IMR-90 (cell line): ENCODE measurements at regions not wholly inside any gene's neighbourhood (a gene's known extent, or its start where the extent isn't known, plus 50 kb on each side); places are given as distances from the start of the nearest gene placed in this dataset.

Source experiments
- ATAC-seq: fragments of 200-7000 bp; cut with Tn5 transposase; 2 replicates; pipeline ENCODE4 v1.9.1; 2020; ENCODE audit warnings: low read depth, mild to moderate bottlenecking, moderate library complexity
- BruUV-seq: library from RNA; stranded (reverse); fragments of 400-500 nt; replicated peaks from 2 replicates; lab custom pipeline; 2021; lab: Mats Ljungman, UMichigan
- CTCF ChIA-PET: fragments of 300-600 bp; formaldehyde crosslinking; extraction: SDS; loops from one replicate; lab custom pipeline; 2021; ENCODE audit warnings: antibody characterized with exemption; lab: Yijun Ruan, JAX
- POLR2A ChIA-PET: fragments of 300-600 bp; sonication (Branson Sonifier 250); formaldehyde crosslinking; loops from one replicate; lab custom pipeline; 2022; ENCODE audit warnings: antibody characterized with exemption; ENCODE audit not compliant: unreplicated experiment; lab: Charles Lee
- DNase-seq: peaks from one replicate; pipeline ENCODE4 v3.0.0; 2013
- H2AFZ ChIP-seq: replicated peaks from 2 replicates; pipeline ENCODE3; 2013; ENCODE audit warnings: low read length, mild to moderate bottlenecking; ENCODE audit not compliant: poor library complexity
- H2AK5ac ChIP-seq: 2 replicates; pipeline ENCODE4 v1.6.1; 2013; ENCODE audit warnings: low read depth, low read length, inconsistent platforms
- H2AK9ac ChIP-seq: replicated peaks from 2 replicates; pipeline ENCODE3; 2013; ENCODE audit warnings: mild to moderate bottlenecking, low read depth, low read length, moderate library complexity; ENCODE audit not compliant: poor library complexity
- H2BK120ac ChIP-seq: 2 replicates; pipeline ENCODE4 v1.6.1; 2013; ENCODE audit warnings: low read depth, low read length, inconsistent platforms
- H2BK15ac ChIP-seq: 3 replicates; pipeline ENCODE4 v1.6.1; 2013; ENCODE audit warnings: low read depth, low read length, inconsistent platforms
- H2BK20ac ChIP-seq: 2 replicates; pipeline ENCODE4 v1.6.1; 2013; ENCODE audit warnings: low read depth, mild to moderate bottlenecking, inconsistent platforms, low read length, moderate library complexity
- H2BK5ac ChIP-seq: 2 replicates; pipeline ENCODE4 v1.6.1; 2013; ENCODE audit warnings: mild to moderate bottlenecking, low read depth, low read length, inconsistent platforms; ENCODE audit not compliant: poor library complexity, severe bottlenecking
- H3K14ac ChIP-seq: replicated peaks from 2 replicates; pipeline ENCODE4 v1.6.1; 2013; ENCODE audit warnings: low read depth, low read length, inconsistent platforms
- H3K18ac ChIP-seq: 2 replicates; pipeline ENCODE4 v1.6.1; 2013; ENCODE audit warnings: low read depth, low read length, control low read depth
- H3K23ac ChIP-seq: 2 replicates; pipeline ENCODE4 v1.6.1; 2013; ENCODE audit warnings: low read depth, low read length, inconsistent platforms
- H3K27ac ChIP-seq: 2 replicates; pipeline ENCODE4 v1.5.1; 2013; ENCODE audit warnings: mild to moderate bottlenecking, control low read depth, low read length; ENCODE audit not compliant: insufficient read depth
- H3K27me3 ChIP-seq: 2 replicates; pipeline ENCODE4 v1.6.1; 2013; ENCODE audit warnings: low read length; ENCODE audit not compliant: control insufficient read depth, insufficient read depth
- H3K36me3 ChIP-seq: 2 replicates; pipeline ENCODE4 v1.6.1; 2013; ENCODE audit warnings: low read length, mixed read lengths; ENCODE audit not compliant: control insufficient read depth, insufficient read depth
- H3K4ac ChIP-seq: 2 replicates; pipeline ENCODE4 v1.6.1; 2013; ENCODE audit warnings: low read depth, low read length, inconsistent platforms
- H3K4me1 ChIP-seq: 2 replicates; pipeline ENCODE4 v1.6.1; 2013; ENCODE audit warnings: low read length, mixed read lengths; ENCODE audit not compliant: control insufficient read depth, insufficient read depth
- H3K4me2 ChIP-seq: 2 replicates; pipeline ENCODE4 v1.6.1; 2013; ENCODE audit warnings: low read depth, mild to moderate bottlenecking, control low read depth, low read length, moderate library complexity
- H3K4me3 ChIP-seq: 2 replicates; pipeline ENCODE4 v1.5.1; 2013; ENCODE audit warnings: low read depth, mild to moderate bottlenecking, control low read depth, low read length, moderate library complexity; ENCODE audit not compliant: insufficient read depth
- H3K56ac ChIP-seq: 2 replicates; pipeline ENCODE4 v1.6.1; 2013; ENCODE audit warnings: low read length, inconsistent platforms; ENCODE audit not compliant: insufficient read depth; ENCODE audit errors: extremely low read depth
- H3K79me1 ChIP-seq, 2 experiments: 2 replicates each; pipeline ENCODE4 v1.6.1; 2013; ENCODE audit warnings: low read length in 2 of 2, inconsistent platforms in 1 of 2, low read depth in 1 of 2
- H3K9ac ChIP-seq: 2 replicates; pipeline ENCODE4 v1.6.1; 2013; ENCODE audit warnings: low read depth, low read length, control low read depth
- H3K9me1 ChIP-seq: 2 replicates; pipeline ENCODE4 v1.6.1; 2013; ENCODE audit warnings: low read length, inconsistent platforms; ENCODE audit not compliant: insufficient read depth
- H3K9me3 ChIP-seq: 2 replicates; pipeline ENCODE4 v1.6.1; 2013; ENCODE audit warnings: low read length; ENCODE audit not compliant: control insufficient read depth, insufficient read depth
- H4K20me1 ChIP-seq: 2 replicates; pipeline ENCODE4 v1.6.1; 2013; ENCODE audit warnings: low read length, inconsistent platforms; ENCODE audit not compliant: insufficient read depth
- H4K5ac ChIP-seq: 2 replicates; pipeline ENCODE4 v1.6.1; 2013; ENCODE audit warnings: mild to moderate bottlenecking, low read depth, low read length, control low read depth
- H4K8ac ChIP-seq, 2 experiments: 2 replicates each; pipeline ENCODE4 v1.6.1; 2013; ENCODE audit warnings: low read depth in 2 of 2, low read length in 2 of 2, control low read depth in 1 of 2, inconsistent platforms in 1 of 2
- H4K91ac ChIP-seq: 2 replicates; pipeline ENCODE4 v1.6.1; 2013; ENCODE audit warnings: low read depth, low read length, inconsistent platforms; ENCODE audit not compliant: insufficient read depth
- BHLHE40 ChIP-seq: fragments of 150-350 bp; IDR thresholded peaks from 2 replicates; pipeline ENCODE4 v1.6.1; 2016; ENCODE audit warnings: mild to moderate bottlenecking, low read depth, low read length
- CEBPB ChIP-seq: IDR thresholded peaks from 2 replicates; pipeline ENCODE4 v1.6.1; 2012; ENCODE audit warnings: low read depth, low read length, improper control_type of control experiment
- CHD1 ChIP-seq: IDR thresholded peaks from 2 replicates; pipeline ENCODE4 v1.6.1; 2012; ENCODE audit warnings: low read depth, low read length, improper control_type of control experiment
- FOS ChIP-seq: fragments of 150-350 bp; IDR thresholded peaks from 2 replicates; pipeline ENCODE4 v1.6.1; 2016; ENCODE audit warnings: low read depth, low read length
- MAZ ChIP-seq: IDR thresholded peaks from 2 replicates; pipeline ENCODE4 v1.6.1; 2012; ENCODE audit warnings: low read depth, mild to moderate bottlenecking, low read length, improper control_type of control experiment, moderate library complexity, borderline replicate concordance
- MXI1 ChIP-seq: IDR thresholded peaks from 2 replicates; pipeline ENCODE4 v1.6.1; 2012; ENCODE audit warnings: low read depth, mild to moderate bottlenecking, low read length, moderate library complexity, borderline replicate concordance
- NFE2L2 ChIP-seq: fragments of 150-350 bp; IDR thresholded peaks from 2 replicates; pipeline ENCODE4 v1.6.1; 2016; ENCODE audit warnings: low read depth, mild to moderate bottlenecking, low read length
- POLR2A ChIP-seq: IDR thresholded peaks from 2 replicates; pipeline ENCODE4 v1.6.1; 2012; ENCODE audit warnings: mild to moderate bottlenecking, low read depth, low read length
- RAD21 ChIP-seq: IDR thresholded peaks from 2 replicates; pipeline ENCODE4 v1.6.1; 2012; ENCODE audit warnings: low read length, improper control_type of control experiment
- RFX5 ChIP-seq: IDR thresholded peaks from 2 replicates; pipeline ENCODE4 v1.8.0; 2012; ENCODE audit warnings: low read depth, mild to moderate bottlenecking, low read length, moderate library complexity
- USF2 ChIP-seq: fragments of 150-350 bp; IDR thresholded peaks from 2 replicates; pipeline ENCODE4 v1.6.1; 2017; ENCODE audit warnings: mild to moderate bottlenecking, antibody characterized with exemption, low read length, low read depth
- WGBS, 2 experiments: methylation state at CpG; one replicate each; pipeline versions ENCODE4 v1.1.5 to v1.1.7; 2013; ENCODE audit warnings: missing lambda C conversion rate in 2 of 2; ENCODE audit not compliant: insufficient read length in 1 of 2; ENCODE audit errors: extremely low coverage in 2 of 2; 5-methylcytosine and 5-hydroxymethylcytosine counted together
- dilution Hi-C: fragments of 300-500 bp; cut with HindIII; formaldehyde crosslinking; loops from one replicate; pipeline ENCODE4 v1.14.3; 2018; ENCODE audit warnings: low sequenced_read_pairs; ENCODE audit not compliant: unreplicated experiment
- in situ Hi-C: fragments of 300-500 bp; cut with MboI; formaldehyde crosslinking; loops from 3 replicates; pipeline ENCODE4 v1.14.3; 2019; ENCODE audit warnings: low sequenced_read_pairs, inconsistent platforms, mixed read lengths
- intact Hi-C: fragments of 100-400 bp; cut with micrococcal nuclease; formaldehyde crosslinking; loops from 2 replicates; pipeline ENCODE4 v1.10.0; 2022

DNA sequence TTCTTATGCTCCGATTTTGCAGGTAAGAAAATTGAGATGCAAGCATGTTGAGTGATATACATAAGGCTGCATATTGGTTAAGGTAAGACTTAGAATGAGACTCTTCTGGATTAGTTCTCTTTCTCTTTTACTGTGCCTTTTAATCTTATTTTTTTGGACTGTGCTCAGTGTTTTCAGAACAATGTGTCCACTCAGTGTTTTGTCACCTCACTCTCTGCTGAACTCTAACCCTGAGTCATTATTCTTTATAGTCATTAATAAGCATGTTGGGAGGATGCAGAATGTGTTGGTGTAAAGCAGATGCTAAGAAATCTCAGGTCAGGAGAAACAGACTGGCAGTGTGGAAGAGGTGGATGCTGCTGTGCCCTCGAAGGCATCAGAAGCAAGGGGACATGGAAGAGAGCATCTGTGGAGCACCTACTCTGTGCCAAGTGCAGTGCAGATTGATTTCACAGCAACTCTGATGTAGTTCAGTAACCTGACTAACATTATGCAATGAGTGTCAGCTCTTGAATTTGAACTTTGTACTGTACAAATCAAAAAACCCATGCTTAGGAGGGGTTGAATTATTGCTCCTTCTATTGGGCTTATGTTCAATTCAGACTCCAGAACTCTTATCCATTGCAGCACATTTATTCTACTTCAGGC is 80.7 kb upstream of the LARGE1 start:
- no peak overlapping the region for H4K5ac ChIP-seq
- H4K8ac ChIP-seq, result no peak overlapping the region
- no peak overlapping the region for H4K91ac ChIP-seq
- DNase-seq, result no peak
- no peak overlapping the region for H3K4ac ChIP-seq
- H3K27me3 ChIP-seq, result no peaks in the 10 kb centered on the region
- no TSS peak for BruUV-seq
- no peak overlapping the region for H3K9ac ChIP-seq
- no peak overlapping the region for H3K27ac ChIP-seq
- no CpG with 5 or more reads among the region's 2 CpGs for WGBS, 2 experiments
- H3K56ac ChIP-seq, result no peak overlapping the region
- no peak overlapping the region for H3K23ac ChIP-seq
- H2AFZ ChIP-seq, result no peak overlapping the region
- in situ Hi-C loops (no loop called here), intact Hi-C loops (no loop called here), dilution Hi-C loops (no loop called here)
- H2BK20ac ChIP-seq, result no peak overlapping the region
- ChIA-PET CTCF (no interaction called here), POLR2A (interaction anchor here (0.6 kb wide), 1 partner anchor 104 kb away, joined by 3 read pairs; no protein-coding TSS in a partner anchor)
- peaks cover 14% of the 10 kb centered on the region for H3K9me3 ChIP-seq
- H2AK9ac ChIP-seq, result no peak overlapping the region
- no peak overlapping the region for H2AK5ac ChIP-seq
- no peaks in the 10 kb centered on the region for H4K20me1 ChIP-seq
- no peak overlapping the region for H2BK5ac ChIP-seq
- no peaks in the 10 kb centered on the region for H3K9me1 ChIP-seq
- no peak overlapping the region for H3K4me2 ChIP-seq
- no peaks in the 10 kb centered on the region for H3K4me1 ChIP-seq
- no peak overlapping the region for H3K14ac ChIP-seq
- no peak for ATAC-seq
- no peak overlapping the region for H3K4me3 ChIP-seq
- TF ChIP-seq NFE2L2 (no peak), RFX5 (no peak), MAZ (no peak), CEBPB (no peak), POLR2A (no peak), USF2 (no peak), MXI1 (no peak), FOS (no peak), RAD21 (no peak), BHLHE40 (no peak), CHD1 (no peak)
- H3K36me3 ChIP-seq, result no peaks in the 10 kb centered on the region
- H2BK15ac ChIP-seq, result no peak overlapping the region
- H3K79me1 ChIP-seq, result no peaks in the 10 kb centered on the region
- no peak overlapping the region for H2BK120ac ChIP-seq
- no peak overlapping the region for H3K18ac ChIP-seq
